Mesendoderm (in vitro differentiated cells): ENCODE measurements at regions not wholly inside any gene's neighbourhood (a gene's known extent, or its start where the extent isn't known, plus 50 kb on each side); places are given as distances from the start of the nearest gene placed in this dataset.

Experiments used
- DNase-seq: peaks from one replicate; pipeline ENCODE4 v3.0.0; 2013
- H2AK5ac ChIP-seq: 2 replicates; pipeline ENCODE4 v1.6.1; 2013; ENCODE audit warnings: low read length, inconsistent platforms
- H2BK120ac ChIP-seq: 2 replicates; pipeline ENCODE4 v1.6.1; 2013; ENCODE audit warnings: low read depth, mild to moderate bottlenecking, low read length, moderate library complexity, mixed read lengths
- H2BK15ac ChIP-seq: replicated peaks from 2 replicates; pipeline ENCODE4 v1.6.1; 2013; ENCODE audit warnings: low read depth, mild to moderate bottlenecking, moderate library complexity
- H2BK5ac ChIP-seq: 2 replicates; pipeline ENCODE4 v1.6.1; 2013; ENCODE audit warnings: low read length, inconsistent platforms
- H3K18ac ChIP-seq: 2 replicates; pipeline ENCODE4 v1.6.1; 2013; ENCODE audit warnings: mild to moderate bottlenecking, low read length, mixed read lengths
- H3K23ac ChIP-seq: one replicate; pipeline ENCODE4 v1.6.1; 2013; ENCODE audit warnings: low read length
- H3K27ac ChIP-seq: 2 replicates; pipeline ENCODE4 v1.5.1; 2013; ENCODE audit warnings: low read depth, mild to moderate bottlenecking, inconsistent platforms, low read length, moderate library complexity
- H3K27me3 ChIP-seq: 2 replicates; pipeline ENCODE4 v1.6.1; 2013; ENCODE audit warnings: low read length, control low read depth, mild to moderate bottlenecking, inconsistent platforms; ENCODE audit not compliant: insufficient read depth, poor library complexity
- H3K36me3 ChIP-seq: 2 replicates; pipeline ENCODE4 v1.6.1; 2013; ENCODE audit warnings: low read length, inconsistent platforms; ENCODE audit not compliant: control insufficient read depth, insufficient read depth
- H3K4ac ChIP-seq: one replicate; pipeline ENCODE4 v1.6.1; 2013; ENCODE audit warnings: low read depth, mild to moderate bottlenecking, low read length, moderate library complexity
- H3K4me1 ChIP-seq: 2 replicates; pipeline ENCODE4 v1.6.1; 2013; ENCODE audit warnings: low read depth, low read length, inconsistent platforms; ENCODE audit not compliant: control insufficient read depth
- H3K4me2 ChIP-seq: 2 replicates; pipeline ENCODE4 v1.6.1; 2013; ENCODE audit warnings: low read length
- H3K4me3 ChIP-seq: 2 replicates; pipeline ENCODE4 v1.5.1; 2013; ENCODE audit warnings: mild to moderate bottlenecking, low read length
- H3K56ac ChIP-seq: one replicate; pipeline ENCODE4 v1.6.1; 2013; ENCODE audit warnings: low read length
- H3K79me1 ChIP-seq: 2 replicates; pipeline ENCODE4 v1.6.1; 2013; ENCODE audit warnings: low read length, inconsistent platforms
- H3K79me2 ChIP-seq: 2 replicates; pipeline ENCODE4 v1.6.1; 2013; ENCODE audit warnings: mild to moderate bottlenecking, low read length; ENCODE audit not compliant: control insufficient read depth, insufficient read depth
- H3K9ac ChIP-seq: 2 replicates; pipeline ENCODE4 v1.6.1; 2013; ENCODE audit warnings: low read length, inconsistent platforms
- H4K5ac ChIP-seq: one replicate; pipeline ENCODE4 v1.6.1; 2013; ENCODE audit warnings: low read length
- H4K8ac ChIP-seq: one replicate; pipeline ENCODE4 v1.6.1; 2013; ENCODE audit warnings: low read depth, mild to moderate bottlenecking, control low read depth, low read length, moderate library complexity
- WGBS: extraction: QIAGEN DNeasy Blood & Tissue Kit; methylation state at CpG from one replicate; pipeline ENCODE4 v1.1.7; 2013; ENCODE audit warnings: low lambda C conversion rate, missing lambda C conversion rate; ENCODE audit not compliant: insufficient coverage; ENCODE audit errors: extremely low coverage; 5-methylcytosine and 5-hydroxymethylcytosine counted together

GRCh38 chr4:156098805-156099204 is 145.1 kb upstream of the CTSO start:
- H3K79me2 ChIP-seq: no peaks in the 10 kb centered on the region
- H2BK5ac ChIP-seq: no peak overlapping the region
- no peaks in the 10 kb centered on the region for H3K4me1 ChIP-seq
- H4K8ac ChIP-seq: no peak overlapping the region
- H4K5ac ChIP-seq: no peak overlapping the region
- H2BK120ac ChIP-seq: no peak overlapping the region
- no peak overlapping the region for H3K23ac ChIP-seq
- no peak overlapping the region for H3K27ac ChIP-seq
- H3K4me2 ChIP-seq: no peak overlapping the region
- H3K9ac ChIP-seq: no peak overlapping the region
- no peak for DNase-seq
- no peak overlapping the region for H3K18ac ChIP-seq
- H3K27me3 ChIP-seq: no peaks in the 10 kb centered on the region
- no peak overlapping the region for H3K4me3 ChIP-seq
- H3K79me1 ChIP-seq: no peaks in the 10 kb centered on the region
- no peak overlapping the region for H3K56ac ChIP-seq
- H2AK5ac ChIP-seq: no peak overlapping the region
- H3K36me3 ChIP-seq: no peaks in the 10 kb centered on the region
- no peak overlapping the region for H2BK15ac ChIP-seq
- no peak overlapping the region for H3K4ac ChIP-seq
- WGBS: no CpG with 5 or more reads among the region's 4 CpGs

GRCh38 chr4:156085100-156085499 is 131.4 kb upstream of the CTSO start:
- H3K4ac ChIP-seq: no peak overlapping the region
- no peak overlapping the region for H3K9ac ChIP-seq
- no peaks in the 10 kb centered on the region for H3K79me2 ChIP-seq
- H4K5ac ChIP-seq: no peak overlapping the region
- no peaks in the 10 kb centered on the region for H3K36me3 ChIP-seq
- H3K27ac ChIP-seq: no peak overlapping the region
- H3K4me2 ChIP-seq: no peak overlapping the region
- no peaks in the 10 kb centered on the region for H3K79me1 ChIP-seq
- no peak overlapping the region for H2BK15ac ChIP-seq
- no peak overlapping the region for H3K4me3 ChIP-seq
- no peak overlapping the region for H2AK5ac ChIP-seq
- H3K56ac ChIP-seq: no peak overlapping the region
- no peak overlapping the region for H2BK120ac ChIP-seq
- DNase-seq: no peak
- H4K8ac ChIP-seq: no peak overlapping the region
- no peak overlapping the region for H2BK5ac ChIP-seq
- H3K27me3 ChIP-seq: no peaks in the 10 kb centered on the region
- no peaks in the 10 kb centered on the region for H3K4me1 ChIP-seq
- no peak overlapping the region for H3K23ac ChIP-seq
- no peak overlapping the region for H3K18ac ChIP-seq

- H3K27me3 ChIP-seq: no peaks in the 10 kb centered on the region
- H3K18ac ChIP-seq: no peak overlapping the region
These were observed 130.7 kb upstream of the CTSO start for GRCh38 chr4:156084373-156084772.

GRCh38 chr4:156073976-156074375 is 120.3 kb upstream of the CTSO start:
- Histone ChIP-seq H3K79me2 (no peaks in the 10 kb centered on the region), H3K9ac (no peak overlapping the region), H2BK120ac (no peak overlapping the region), H2BK15ac (no peak overlapping the region), H3K79me1 (no peaks in the 10 kb centered on the region), H2BK5ac (no peak overlapping the region), H3K4ac (no peak overlapping the region), H3K27me3 (no peaks in the 10 kb centered on the region), H3K18ac (no peak overlapping the region), H4K8ac (no peak overlapping the region), H4K5ac (no peak overlapping the region), H3K23ac (no peak overlapping the region), H3K4me1 (no peaks in the 10 kb centered on the region), H3K4me3 (no peak overlapping the region), H2AK5ac (no peak overlapping the region), H3K36me3 (no peaks in the 10 kb centered on the region), H3K4me2 (no peak overlapping the region), H3K27ac (no peak overlapping the region), H3K56ac (no peak overlapping the region)
- no peak for DNase-seq
- no CpG with 5 or more reads among the region's 2 CpGs for WGBS

More at GRCh38 chr4:156084373-156084772, 130.7 kb upstream of the CTSO start:
- Histone ChIP-seq H3K79me1 (no peaks in the 10 kb centered on the region), H3K56ac (no peak overlapping the region), H4K8ac (no peak overlapping the region), H2BK120ac (no peak overlapping the region), H3K4me2 (no peak overlapping the region), H3K79me2 (no peaks in the 10 kb centered on the region), H3K4me1 (no peaks in the 10 kb centered on the region), H2BK5ac (no peak overlapping the region), H3K36me3 (no peaks in the 10 kb centered on the region), H4K5ac (no peak overlapping the region), H3K4ac (no peak overlapping the region), H3K9ac (no peak overlapping the region), H3K23ac (no peak overlapping the region), H3K4me3 (no peak overlapping the region), H2AK5ac (no peak overlapping the region), H3K27ac (no peak overlapping the region), H2BK15ac (no peak overlapping the region)
- no CpG with 5 or more reads among the region's 1 CpG for WGBS
- DNase-seq: no peak

GRCh38 chr4:156060661-156061060 is 107.0 kb upstream of the CTSO start:
- Histone ChIP-seq H2BK120ac (no peak overlapping the region), H3K79me2 (no peaks in the 10 kb centered on the region), H3K4me1 (no peaks in the 10 kb centered on the region), H2AK5ac (no peak overlapping the region), H3K4me3 (no peak overlapping the region), H3K27me3 (no peaks in the 10 kb centered on the region), H3K4ac (no peak overlapping the region), H3K23ac (no peak overlapping the region), H3K36me3 (no peaks in the 10 kb centered on the region), H2BK15ac (no peak overlapping the region), H3K4me2 (no peak overlapping the region), H3K18ac (no peak overlapping the region), H4K5ac (no peak overlapping the region), H3K9ac (no peak overlapping the region), H2BK5ac (no peak overlapping the region), H3K56ac (no peak overlapping the region), H3K27ac (no peak overlapping the region), H4K8ac (no peak overlapping the region), H3K79me1 (no peaks in the 10 kb centered on the region)
- no CpG with 5 or more reads among the region's 3 CpGs for WGBS
- DNase-seq: no peak

- H3K36me3 ChIP-seq: no peaks in the 10 kb centered on the region
- no peaks in the 10 kb centered on the region for H3K79me1 ChIP-seq
- H2BK5ac ChIP-seq: no peak overlapping the region
- H2BK15ac ChIP-seq: no peak overlapping the region
- H3K27me3 ChIP-seq: no peaks in the 10 kb centered on the region
- H3K56ac ChIP-seq: no peak overlapping the region
- no peak overlapping the region for H3K9ac ChIP-seq
- no peak overlapping the region for H3K18ac ChIP-seq
- no peaks in the 10 kb centered on the region for H3K79me2 ChIP-seq
- H4K8ac ChIP-seq: no peak overlapping the region
- H3K4me1 ChIP-seq: no peaks in the 10 kb centered on the region
- H3K4me3 ChIP-seq: no peak overlapping the region
- WGBS: no CpG with 5 or more reads among the region's 3 CpGs
- H3K27ac ChIP-seq: no peak overlapping the region
- no peak overlapping the region for H4K5ac ChIP-seq
- peak; percentile 64 for DNase-seq
- no peak overlapping the region for H3K4ac ChIP-seq
- H3K4me2 ChIP-seq: no peak overlapping the region
- H2BK120ac ChIP-seq: no peak overlapping the region
- no peak overlapping the region for H3K23ac ChIP-seq
- H2AK5ac ChIP-seq: no peak overlapping the region
These were observed 99.5 kb upstream of the CTSO start for GRCh38 chr4:156053174-156053573.
